H9 (cell line): ENCODE measurements at regions not wholly inside any gene's neighbourhood (a gene's known extent, or its start where the extent isn't known, plus 50 kb on each side); places are given as distances from the start of the nearest gene placed in this dataset.

Experiments used
- DNase-seq: peaks from one replicate; pipeline ENCODE4 v3.0.0-alpha.2; 2017
- H2AFZ ChIP-seq: one replicate; pipeline ENCODE4 v1.6.1; 2013; ENCODE audit warnings: mild to moderate bottlenecking, low read length, control low read depth, moderate library complexity
- H2AK5ac ChIP-seq: 2 replicates; pipeline ENCODE4 v1.6.1; 2013; ENCODE audit warnings: low read length, control low read depth, mixed read lengths; ENCODE audit not compliant: insufficient read length
- H2BK120ac ChIP-seq: one replicate; pipeline ENCODE4 v1.6.1; 2013; ENCODE audit warnings: low read depth, mild to moderate bottlenecking, low read length, control low read depth, inconsistent platforms; ENCODE audit not compliant: poor library complexity, severe bottlenecking
- H2BK12ac ChIP-seq: 2 replicates; pipeline ENCODE4 v1.6.1; 2013; ENCODE audit warnings: low read length, control low read depth, mixed read lengths, low read depth; ENCODE audit not compliant: insufficient read length
- H2BK15ac ChIP-seq: 2 replicates; pipeline ENCODE4 v1.6.1; 2013; ENCODE audit warnings: low read depth, low read length, control low read depth
- H2BK20ac ChIP-seq: one replicate; pipeline ENCODE4 v1.6.1; 2013; ENCODE audit warnings: low read depth, mild to moderate bottlenecking, low read length, control low read depth, inconsistent platforms; ENCODE audit not compliant: poor library complexity, severe bottlenecking
- H2BK5ac ChIP-seq: 2 replicates; pipeline ENCODE4 v1.6.1; 2013; ENCODE audit warnings: low read length, control low read depth, mixed read lengths; ENCODE audit not compliant: insufficient read length
- H3K14ac ChIP-seq: 2 replicates; pipeline ENCODE4 v1.6.1; 2013; ENCODE audit warnings: low read length, control low read depth; ENCODE audit not compliant: insufficient read depth
- H3K18ac ChIP-seq: 2 replicates; pipeline ENCODE4 v1.6.1; 2013; ENCODE audit warnings: low read depth, mild to moderate bottlenecking, mixed read lengths, low read length, control low read depth; ENCODE audit not compliant: insufficient read length
- H3K23ac ChIP-seq: 2 replicates; pipeline ENCODE4 v1.6.1; 2013; ENCODE audit warnings: low read length, control low read depth, mixed read lengths, low read depth; ENCODE audit not compliant: insufficient read length
- H3K23me2 ChIP-seq: 2 replicates; pipeline ENCODE4 v1.6.1; 2013; ENCODE audit warnings: low read depth, mild to moderate bottlenecking, mixed read lengths, low read length, control low read depth; ENCODE audit not compliant: insufficient read length, poor library complexity, severe bottlenecking
- H3K27ac ChIP-seq: 2 replicates; pipeline ENCODE4 v1.5.1; 2013; ENCODE audit warnings: low read length, control low read depth, mixed read lengths, low read depth; ENCODE audit not compliant: insufficient read length
- H3K27me3 ChIP-seq: 2 replicates; pipeline ENCODE4 v1.6.1; 2013; ENCODE audit warnings: low read length, control low read depth, inconsistent platforms; ENCODE audit not compliant: insufficient read depth
- H3K4ac ChIP-seq: 2 replicates; pipeline ENCODE4 v1.6.1; 2013; ENCODE audit warnings: low read depth, mild to moderate bottlenecking, control low read depth, inconsistent platforms, low read length, moderate library complexity
- H3K4me1 ChIP-seq: 2 replicates; pipeline ENCODE4 v1.6.1; 2013; ENCODE audit warnings: low read length, control low read depth, inconsistent platforms; ENCODE audit not compliant: insufficient read depth
- H3K4me2 ChIP-seq: 2 replicates; pipeline ENCODE4 v1.6.1; 2013; ENCODE audit warnings: low read length, control low read depth, mixed read lengths; ENCODE audit not compliant: insufficient read length, insufficient read depth
- H3K56ac ChIP-seq: 2 replicates; pipeline ENCODE4 v1.6.1; 2013; ENCODE audit warnings: low read depth, mild to moderate bottlenecking, mixed read lengths, low read length, control low read depth; ENCODE audit not compliant: insufficient read length
- H3K79me1 ChIP-seq: 2 replicates; pipeline ENCODE4 v1.6.1; 2013; ENCODE audit warnings: low read depth, mild to moderate bottlenecking, moderate library complexity, low read length, control low read depth, inconsistent platforms; ENCODE audit not compliant: insufficient read depth, poor library complexity, severe bottlenecking
- H3K79me2 ChIP-seq: 2 replicates; pipeline ENCODE4 v1.6.1; 2013; ENCODE audit warnings: low read length, control low read depth, inconsistent platforms; ENCODE audit not compliant: insufficient read depth
- H3K9ac ChIP-seq: 2 replicates; pipeline ENCODE4 v1.6.1; 2013; ENCODE audit warnings: low read length, control low read depth, mixed read lengths; ENCODE audit not compliant: insufficient read length; ENCODE audit errors: extremely low read depth
- H3K9me3 ChIP-seq: one replicate; pipeline ENCODE4 v1.6.1; 2013; ENCODE audit warnings: low read depth, low read length, inconsistent platforms; ENCODE audit not compliant: control insufficient read depth
- H3T11ph ChIP-seq: one replicate; pipeline ENCODE4 v1.6.1; 2013; ENCODE audit warnings: mild to moderate bottlenecking, low read length, control low read depth, inconsistent platforms
- H4K20me1 ChIP-seq: one replicate; pipeline ENCODE4 v1.6.1; 2013; ENCODE audit not compliant: control insufficient read depth, insufficient read length, insufficient read depth
- H4K5ac ChIP-seq: 2 replicates; pipeline ENCODE4 v1.6.1; 2013; ENCODE audit warnings: low read depth, mild to moderate bottlenecking, mixed read lengths, low read length, control low read depth; ENCODE audit not compliant: insufficient read length
- H4K8ac ChIP-seq: replicated peaks from 2 replicates; pipeline ENCODE4 v1.6.1; 2013; ENCODE audit warnings: low read length, control low read depth, mixed read lengths, low read depth; ENCODE audit not compliant: insufficient read length
- H4K91ac ChIP-seq: 2 replicates; pipeline ENCODE4 v1.6.1; 2013; ENCODE audit warnings: low read depth, mild to moderate bottlenecking, moderate library complexity, mixed read lengths, low read length, control low read depth; ENCODE audit not compliant: insufficient read length
- H3K27ac Mint-ChIP-seq, 3 experiments: 2 replicates in 2 of 3; 3 replicates in 1 of 3; pipeline ENCODE4 v1.8.0; 2020 to 2021; ENCODE audit warnings: mixed read lengths in 3 of 3, mild to moderate bottlenecking in 1 of 3, moderate library complexity in 1 of 3
- H3K27me3 Mint-ChIP-seq: 2 replicates; pipeline ENCODE4 v1.8.0; 2021; ENCODE audit warnings: low read depth, mild to moderate bottlenecking, moderate library complexity, mixed read lengths
- H3K36me3 Mint-ChIP-seq, 3 experiments: 2 replicates in 2 of 3; 3 replicates in 1 of 3; pipeline ENCODE4 v1.8.0; 2020 to 2021; ENCODE audit warnings: low read depth in 3 of 3, mixed read lengths in 3 of 3; ENCODE audit not compliant: insufficient read depth in 1 of 3
- H3K4me1 Mint-ChIP-seq, 2 experiments: 2 replicates each; pipeline ENCODE4 v1.8.0; 2020; ENCODE audit warnings: mixed read lengths in 2 of 2
- H3K4me3 Mint-ChIP-seq, 2 experiments: 2 replicates in 1 of 2; 3 replicates in 1 of 2; pipeline ENCODE4 v1.8.0; 2020 to 2021; ENCODE audit warnings: mild to moderate bottlenecking in 2 of 2, mixed read lengths in 2 of 2, moderate library complexity in 1 of 2
- H3K9me3 Mint-ChIP-seq, 2 experiments: 2 replicates in 1 of 2; 3 replicates in 1 of 2; pipeline ENCODE4 v1.8.0; 2020; ENCODE audit warnings: mild to moderate bottlenecking in 2 of 2, mixed read lengths in 2 of 2, moderate library complexity in 1 of 2
- TF ChIP-seq, protein P1 (sequence below): fragments of 200-600 bp; sonication (generic); conservative IDR thresholded peaks from 3 replicates; pipeline ENCODE4 v1.8.0; 2021; ENCODE audit warnings: antibody characterized with exemption, mild to moderate bottlenecking

DNA sequence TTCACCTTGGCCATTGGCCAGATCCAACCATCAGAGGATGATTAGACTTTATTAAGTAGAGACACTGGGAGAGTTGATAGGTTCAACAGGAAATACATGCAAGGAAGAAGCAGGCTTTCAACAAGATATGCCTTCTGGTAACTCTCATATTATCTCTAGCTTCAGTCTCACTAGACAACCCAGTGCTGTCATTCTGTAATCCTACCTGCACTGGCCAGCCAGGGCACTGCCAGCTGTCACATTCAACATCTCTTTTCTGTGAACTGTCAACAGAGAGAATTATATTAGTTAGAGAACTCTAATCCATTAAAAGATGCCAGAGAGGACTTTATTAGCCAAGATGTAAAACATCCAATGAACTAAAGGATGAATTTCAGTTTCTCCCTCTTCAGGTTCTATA, 337.9 kb upstream of the JAG1 start:
- TF ChIP-seq, protein P1, sequence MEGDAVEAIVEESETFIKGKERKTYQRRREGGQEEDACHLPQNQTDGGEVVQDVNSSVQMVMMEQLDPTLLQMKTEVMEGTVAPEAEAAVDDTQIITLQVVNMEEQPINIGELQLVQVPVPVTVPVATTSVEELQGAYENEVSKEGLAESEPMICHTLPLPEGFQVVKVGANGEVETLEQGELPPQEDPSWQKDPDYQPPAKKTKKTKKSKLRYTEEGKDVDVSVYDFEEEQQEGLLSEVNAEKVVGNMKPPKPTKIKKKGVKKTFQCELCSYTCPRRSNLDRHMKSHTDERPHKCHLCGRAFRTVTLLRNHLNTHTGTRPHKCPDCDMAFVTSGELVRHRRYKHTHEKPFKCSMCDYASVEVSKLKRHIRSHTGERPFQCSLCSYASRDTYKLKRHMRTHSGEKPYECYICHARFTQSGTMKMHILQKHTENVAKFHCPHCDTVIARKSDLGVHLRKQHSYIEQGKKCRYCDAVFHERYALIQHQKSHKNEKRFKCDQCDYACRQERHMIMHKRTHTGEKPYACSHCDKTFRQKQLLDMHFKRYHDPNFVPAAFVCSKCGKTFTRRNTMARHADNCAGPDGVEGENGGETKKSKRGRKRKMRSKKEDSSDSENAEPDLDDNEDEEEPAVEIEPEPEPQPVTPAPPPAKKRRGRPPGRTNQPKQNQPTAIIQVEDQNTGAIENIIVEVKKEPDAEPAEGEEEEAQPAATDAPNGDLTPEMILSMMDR = no peak
- H3K27ac Mint-ChIP-seq = peak overlapping the region in 1 of 3 experiments; percentile 42; a peak in 1 of 7 replicates
- no peak overlapping the region for H2BK5ac ChIP-seq
- H3K79me1 ChIP-seq = no peaks in the 10 kb centered on the region
- H2BK15ac ChIP-seq = no peak overlapping the region
- no peak overlapping the region for H3K56ac ChIP-seq
- no peak for DNase-seq
- no peaks in the 10 kb centered on the region for H3K4me1 Mint-ChIP-seq
- H3K4me3 Mint-ChIP-seq = no peak overlapping the region
- H3T11ph ChIP-seq = no peak overlapping the region
- H4K20me1 ChIP-seq = no peaks in the 10 kb centered on the region
- no peak overlapping the region for H3K23ac ChIP-seq
- H3K14ac ChIP-seq = no peak overlapping the region
- H3K4me2 ChIP-seq = no peak overlapping the region
- H3K79me2 ChIP-seq = no peaks in the 10 kb centered on the region
- no peaks in the 10 kb centered on the region for H3K27me3 Mint-ChIP-seq
- H3K23me2 ChIP-seq = no peaks in the 10 kb centered on the region
- no peak overlapping the region for H2BK12ac ChIP-seq
- no peak overlapping the region for H4K91ac ChIP-seq
- H2BK20ac ChIP-seq = no peak overlapping the region
- H4K8ac ChIP-seq = no peak overlapping the region
- H2AFZ ChIP-seq = no peak overlapping the region
- no peaks in the 10 kb centered on the region for H3K27me3 ChIP-seq
- peaks cover 4 to 7% of the 10 kb centered on the region in 2 experiments; a peak in 3 of 5 replicates for H3K9me3 Mint-ChIP-seq
- peaks cover 0 to 3% (median 0%) of the 10 kb centered on the region in 3 experiments; a peak in 2 of 7 replicates for H3K36me3 Mint-ChIP-seq
- H2BK120ac ChIP-seq = no peak overlapping the region
- no peak overlapping the region for H3K18ac ChIP-seq
- H3K9me3 ChIP-seq = no peaks in the 10 kb centered on the region
- H3K27ac ChIP-seq = no peak overlapping the region
- H3K4me1 ChIP-seq = no peaks in the 10 kb centered on the region
- H3K9ac ChIP-seq = no peak overlapping the region
- H4K5ac ChIP-seq = no peak overlapping the region
- H2AK5ac ChIP-seq = no peak overlapping the region
- H3K4ac ChIP-seq = no peak overlapping the region
